GM12892 (cell line): ENCODE measurements at regions not wholly inside any gene's neighbourhood (a gene's known extent, or its start where the extent isn't known, plus 50 kb on each side); places are given as distances from the start of the nearest gene placed in this dataset.

ENCODE experiments used
- POLR2A ChIP-seq: IDR thresholded peaks from 2 replicates; pipeline ENCODE4 v1.6.1; 2011; ENCODE audit warnings: low read depth, low read length, control low read depth
- TAF1 ChIP-seq: IDR thresholded peaks from 2 replicates; pipeline ENCODE4 v1.6.1; 2011; ENCODE audit warnings: low read depth, mild to moderate bottlenecking, control low read depth, low read length, borderline replicate concordance

GRCh38 chr5:163893281-163893680 is 387.9 kb downstream of the MAT2B start:
- no peak for TF ChIP-seq TAF1
- TF ChIP-seq POLR2A = no peak
